ENCODE measurements at regions not wholly inside any gene's neighbourhood (a gene's known extent, or its start where the extent isn't known, plus 50 kb on each side); places are given as distances from the start of the nearest gene placed in this dataset.

DNA sequence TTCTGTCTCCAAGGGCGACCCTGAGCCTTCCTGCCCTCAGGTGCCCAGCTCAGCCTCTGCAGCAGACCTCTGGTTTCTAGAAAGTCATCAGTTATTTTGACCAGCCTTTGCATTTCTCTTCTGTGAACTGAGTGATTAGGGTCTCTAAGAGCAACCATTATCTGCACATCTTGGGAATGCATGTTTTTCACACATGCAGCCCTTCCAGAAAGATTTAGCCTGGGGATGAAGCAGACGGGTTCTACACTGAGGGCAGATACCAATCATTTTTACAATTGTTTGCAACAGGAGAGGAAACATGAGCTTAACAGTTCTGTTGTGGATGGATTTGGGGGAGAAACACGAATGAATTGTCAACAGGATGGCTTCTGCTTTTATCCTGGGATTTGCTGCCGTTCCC lies 90.1 kb upstream of the PITX1 start:
- TF ChIP-seq, protein P1, sequence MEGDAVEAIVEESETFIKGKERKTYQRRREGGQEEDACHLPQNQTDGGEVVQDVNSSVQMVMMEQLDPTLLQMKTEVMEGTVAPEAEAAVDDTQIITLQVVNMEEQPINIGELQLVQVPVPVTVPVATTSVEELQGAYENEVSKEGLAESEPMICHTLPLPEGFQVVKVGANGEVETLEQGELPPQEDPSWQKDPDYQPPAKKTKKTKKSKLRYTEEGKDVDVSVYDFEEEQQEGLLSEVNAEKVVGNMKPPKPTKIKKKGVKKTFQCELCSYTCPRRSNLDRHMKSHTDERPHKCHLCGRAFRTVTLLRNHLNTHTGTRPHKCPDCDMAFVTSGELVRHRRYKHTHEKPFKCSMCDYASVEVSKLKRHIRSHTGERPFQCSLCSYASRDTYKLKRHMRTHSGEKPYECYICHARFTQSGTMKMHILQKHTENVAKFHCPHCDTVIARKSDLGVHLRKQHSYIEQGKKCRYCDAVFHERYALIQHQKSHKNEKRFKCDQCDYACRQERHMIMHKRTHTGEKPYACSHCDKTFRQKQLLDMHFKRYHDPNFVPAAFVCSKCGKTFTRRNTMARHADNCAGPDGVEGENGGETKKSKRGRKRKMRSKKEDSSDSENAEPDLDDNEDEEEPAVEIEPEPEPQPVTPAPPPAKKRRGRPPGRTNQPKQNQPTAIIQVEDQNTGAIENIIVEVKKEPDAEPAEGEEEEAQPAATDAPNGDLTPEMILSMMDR (IDR thresholded peaks at IDR 0.05; ENCODE audit: control extremely low read depth, extremely low read depth, low read depth, missing control alignments): no peak
- ChIA-PET POLR2A (no interaction called here), CTCF (interaction anchor here (0.8 kb wide), 1 partner anchor 16 kb away, joined by 3 read pairs; no protein-coding TSS in a partner anchor)
- DNase-seq (ENCODE audit: extremely low spot score): no peak

DNA sequence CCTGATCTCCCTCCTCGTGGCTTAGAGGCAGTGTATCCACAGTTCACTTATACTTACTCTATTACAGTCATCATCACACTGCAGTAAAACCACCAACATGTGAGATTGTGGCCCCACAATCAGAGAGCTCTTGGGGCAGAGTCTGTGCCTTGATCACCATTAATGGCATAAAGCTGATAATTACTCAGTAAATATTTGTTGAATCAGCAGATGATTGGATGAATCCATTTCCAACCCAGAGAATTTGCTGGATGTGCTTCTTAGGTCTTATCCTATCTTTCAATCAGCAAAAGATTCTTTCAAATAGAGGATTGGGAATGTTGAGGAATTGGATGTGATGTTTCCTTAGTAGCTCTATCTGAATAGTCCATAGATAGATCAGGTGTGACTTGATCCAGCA lies 88.8 kb upstream of the PITX1 start:
- DNase-seq (ENCODE audit: extremely low spot score): no peak
- ChIA-PET CTCF (interaction anchor here (1.6 kb wide), 1 partner anchor 9 kb away, joined by 7 read pairs; no protein-coding TSS in a partner anchor), POLR2A (no interaction called here)
- TF ChIP-seq, protein P1 (IDR thresholded peaks at IDR 0.05; ENCODE audit: control extremely low read depth, extremely low read depth, low read depth, missing control alignments): no peak

DNA sequence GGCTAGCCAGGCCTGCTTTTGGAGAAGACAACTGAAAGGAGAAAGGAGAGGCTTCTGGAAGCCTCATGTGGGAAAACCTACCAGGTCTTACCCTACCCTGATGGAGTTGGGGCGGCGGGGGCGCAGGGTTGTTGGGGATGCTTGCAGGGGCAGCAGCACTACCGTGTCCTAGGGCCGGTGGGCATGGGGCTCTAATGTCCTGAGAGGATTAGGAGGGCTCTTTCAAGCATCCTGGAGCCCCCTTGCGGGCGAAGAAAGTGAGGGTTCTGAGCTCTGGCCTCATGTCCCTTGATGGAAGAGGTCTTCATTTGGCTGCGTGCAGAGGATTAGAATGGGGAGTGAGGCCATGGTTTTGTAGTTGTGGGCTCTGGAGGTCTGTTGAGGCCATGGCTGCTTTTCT lies 86.9 kb upstream of the PITX1 start:
- CTCF ChIA-PET: interaction anchor here (1.2 kb wide), 1 partner anchor 12 kb away, joined by 3 read pairs; no protein-coding TSS in a partner anchor
- TF ChIP-seq, protein P1 (IDR thresholded peaks at IDR 0.05; ENCODE audit: control extremely low read depth, extremely low read depth, low read depth, missing control alignments): no peak

DNA sequence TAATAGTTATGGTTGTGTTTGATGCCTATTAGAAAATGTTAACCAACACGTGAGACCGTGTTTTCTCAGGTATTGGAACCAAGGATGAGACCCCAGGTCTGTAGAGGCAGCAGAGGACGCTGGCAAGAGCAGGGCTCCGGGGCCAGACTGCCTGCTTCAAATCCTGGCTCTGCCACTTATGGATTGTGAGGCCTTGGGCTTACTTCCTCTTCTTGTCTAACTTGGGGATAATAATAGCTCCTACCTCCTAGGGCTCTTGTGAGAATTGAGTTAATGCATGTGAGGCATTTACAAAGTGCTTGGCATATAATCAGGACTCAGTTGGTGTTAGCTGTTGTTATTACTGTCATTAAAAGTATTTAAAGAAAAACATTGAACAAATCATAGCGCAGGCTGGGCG lies 85.5 kb upstream of the PITX1 start:
- DNase-seq (ENCODE audit: extremely low spot score): no peak
- TF ChIP-seq, protein P1 (IDR thresholded peaks at IDR 0.05; ENCODE audit: control extremely low read depth, extremely low read depth, low read depth, missing control alignments): no peak
- CTCF ChIA-PET: no interaction called here
- POLR2A ChIA-PET: no interaction called here

More for the DNA sequence above, 86.9 kb upstream of the PITX1 start:
- DNase-seq (ENCODE audit: extremely low spot score): no peak
- POLR2A ChIA-PET: no interaction called here

DNA sequence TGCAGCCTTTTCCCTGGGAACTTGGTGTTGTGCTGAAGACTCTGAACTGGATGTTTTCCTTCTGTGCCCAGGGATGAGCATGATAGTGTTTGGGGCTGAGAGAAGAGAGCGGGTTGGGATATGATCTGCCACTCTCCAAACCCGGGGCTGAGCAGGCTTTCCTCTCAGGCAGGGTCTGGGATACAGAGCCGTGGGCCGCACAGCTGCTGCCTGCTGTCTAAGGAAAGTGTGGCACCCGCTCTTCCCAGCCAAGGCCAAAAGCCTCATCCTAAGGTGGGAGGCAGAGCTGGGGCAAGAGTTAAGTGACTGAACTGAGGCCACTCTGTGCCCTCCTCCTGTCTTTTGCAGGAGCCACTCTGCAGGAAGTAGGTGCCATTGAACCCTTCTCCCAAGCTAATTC lies 83.6 kb upstream of the PITX1 start:
- POLR2A ChIA-PET: no interaction called here
- CTCF ChIA-PET: no interaction called here
- TF ChIP-seq, protein P1 (IDR thresholded peaks at IDR 0.05; ENCODE audit: control extremely low read depth, extremely low read depth, low read depth, missing control alignments): no peak
- DNase-seq (ENCODE audit: extremely low spot score): no peak

DNA sequence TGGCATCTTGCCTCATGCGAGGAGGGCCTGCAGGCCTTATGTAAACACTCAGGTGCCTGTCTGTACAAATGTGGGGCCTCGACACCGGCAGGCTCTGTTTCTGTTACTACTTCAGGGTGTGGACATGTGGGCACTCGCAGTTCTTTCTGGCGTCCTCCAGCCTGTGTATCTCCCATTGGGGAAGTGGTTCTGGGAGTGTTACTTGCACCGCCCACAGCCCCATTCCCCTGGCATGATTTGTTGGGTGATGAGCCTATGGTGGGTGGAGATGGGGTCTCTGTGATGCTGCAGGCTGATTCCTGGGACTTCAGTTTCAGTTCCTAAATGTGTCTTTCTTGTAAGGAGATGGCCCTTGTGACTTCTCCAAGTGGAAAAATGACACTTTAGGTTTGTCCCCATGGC lies 82.1 kb upstream of the PITX1 start:
- CTCF ChIA-PET: no interaction called here
- TF ChIP-seq, protein P1 (IDR thresholded peaks at IDR 0.05; ENCODE audit: control extremely low read depth, extremely low read depth, low read depth, missing control alignments): no peak

DNA sequence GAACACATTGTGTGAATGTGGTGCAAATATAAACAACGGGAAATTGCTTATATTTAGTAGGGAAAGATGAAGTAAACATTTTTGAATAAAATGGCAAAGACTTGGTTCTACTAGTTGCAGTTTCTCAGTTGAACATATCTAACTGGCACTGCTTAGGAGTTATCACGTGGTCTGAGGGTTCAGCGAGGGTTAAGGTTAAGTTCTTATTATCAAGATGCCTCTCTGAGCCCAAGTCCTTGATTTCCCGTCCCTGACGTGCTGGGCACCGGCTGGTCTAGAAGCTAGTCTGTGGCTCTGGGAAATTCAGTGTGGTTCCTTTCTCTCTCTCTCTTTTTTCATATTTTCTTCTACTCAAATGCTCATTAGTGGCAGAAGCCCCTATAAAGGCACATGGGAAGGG lies 81.6 kb upstream of the PITX1 start:
- CTCF ChIA-PET: no interaction called here
- DNase-seq (ENCODE audit: extremely low spot score): no peak
- TF ChIP-seq, protein P1 (IDR thresholded peaks at IDR 0.05; ENCODE audit: control extremely low read depth, extremely low read depth, low read depth, missing control alignments): no peak
- POLR2A ChIA-PET: no interaction called here

More for the DNA sequence above, 82.1 kb upstream of the PITX1 start:
- POLR2A ChIA-PET: no interaction called here
- no peak for DNase-seq (ENCODE audit: extremely low spot score)

Measured in GM10248 (cell line).